Stimulated activated CD8-positive, alpha-beta memory T cell treated with anti-CD3 and anti-CD28 coated beads, Interleukin-7, amount 100 ng/mL, for 24 hours (primary cell): ENCODE measurements at regions not wholly inside any gene's neighbourhood (a gene's known extent, or its start where the extent isn't known, plus 50 kb on each side); places are given as distances from the start of the nearest gene placed in this dataset.

Experiments
- DNase-seq: peaks from one replicate; pipeline ENCODE4 v3.0.0-alpha.2; 2020; ENCODE audit warnings: low read depth

DNA sequence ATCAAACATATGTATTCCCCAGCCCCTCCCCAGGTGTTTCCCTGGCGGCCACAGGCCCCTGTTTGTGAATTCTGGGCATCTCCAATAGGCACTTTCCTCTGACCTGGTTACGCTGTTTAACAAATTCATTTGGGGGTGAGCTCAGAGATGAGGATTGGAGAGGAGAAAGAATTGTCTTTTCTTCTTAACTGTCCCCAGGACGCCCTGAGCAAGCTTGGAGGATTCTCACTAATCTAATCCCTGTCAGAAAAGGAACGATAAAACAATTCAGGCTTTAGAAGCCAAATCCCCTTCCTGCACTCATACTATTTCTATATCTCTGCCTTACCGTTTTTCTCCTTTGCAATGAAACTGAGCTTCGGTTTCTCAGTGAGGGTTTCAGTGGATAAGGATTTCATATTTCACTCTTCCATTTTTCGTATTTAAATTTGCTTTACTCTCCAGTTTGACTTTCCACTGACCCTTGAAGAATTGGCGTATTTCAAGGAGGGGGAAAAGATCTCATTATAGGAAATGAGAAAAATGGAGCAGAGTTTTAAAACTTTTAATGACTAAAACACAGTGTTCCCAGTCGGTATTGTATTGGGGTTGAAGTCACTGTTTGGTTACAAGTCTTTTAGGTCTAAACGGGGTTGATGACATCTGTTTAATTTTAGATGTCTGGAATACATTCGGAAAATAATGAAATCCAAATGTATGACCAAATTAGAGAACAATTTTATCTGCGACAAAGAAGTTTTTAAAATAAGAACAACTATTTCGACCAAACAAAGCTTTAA is 180.1 kb downstream of the MACROH2A1 start:
- DNase-seq, result no peak

DNA sequence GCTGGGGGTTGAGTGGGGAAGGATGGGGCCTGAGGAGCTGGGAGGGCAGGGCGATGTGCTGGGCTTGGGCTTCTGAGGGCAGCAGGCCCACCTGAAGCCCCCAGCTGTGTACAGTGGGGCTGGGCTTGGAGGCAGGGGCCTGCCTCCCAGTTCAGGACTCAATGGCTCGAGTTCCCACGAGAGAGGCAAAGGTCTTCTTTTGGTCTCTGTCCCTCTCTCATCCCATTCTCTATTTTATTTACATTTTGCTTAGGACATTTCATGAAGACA is 180.6 kb downstream of the MACROH2A1 start:
- DNase-seq, result no peak

DNA sequence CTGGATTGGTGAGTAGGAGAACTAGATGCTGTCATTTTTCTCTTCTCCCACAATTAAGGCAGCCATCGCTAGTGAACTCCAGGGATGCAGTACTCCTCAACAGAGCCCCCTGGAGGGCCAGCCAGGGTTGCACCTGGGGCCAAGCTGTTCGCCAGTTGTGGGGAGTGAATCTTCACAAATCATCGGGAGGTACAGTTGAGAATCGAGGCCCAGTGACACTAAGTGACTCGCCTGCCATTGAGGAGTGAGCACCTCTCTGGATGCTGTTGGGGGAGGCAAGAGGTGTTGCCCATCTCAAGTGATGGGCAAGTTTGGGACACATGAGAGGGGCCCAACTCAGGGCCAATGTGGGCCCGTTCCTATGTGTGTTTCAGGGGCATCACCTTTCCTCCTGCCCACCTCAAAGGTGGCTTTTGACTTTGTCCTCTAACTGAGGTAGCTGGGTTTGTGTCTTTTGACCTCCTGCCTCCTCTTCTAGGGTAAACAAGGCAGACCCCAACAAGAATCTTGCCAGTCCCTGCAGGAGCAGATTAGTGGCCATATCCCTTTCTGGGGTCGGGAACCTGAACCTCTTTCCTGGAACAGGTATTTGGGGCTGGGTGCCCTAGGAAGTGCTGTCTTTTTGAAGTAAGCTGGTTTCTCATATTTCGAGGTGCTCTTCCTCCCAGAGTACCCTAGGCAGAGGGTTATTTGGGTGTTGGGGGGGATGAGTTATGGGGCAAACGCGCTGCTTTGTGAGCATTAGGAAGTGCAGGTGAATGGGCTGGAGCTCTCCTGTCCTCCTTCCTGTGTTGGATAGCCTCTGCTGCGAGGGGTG is 181.2 kb downstream of the MACROH2A1 start:
- no peak for DNase-seq

DNA sequence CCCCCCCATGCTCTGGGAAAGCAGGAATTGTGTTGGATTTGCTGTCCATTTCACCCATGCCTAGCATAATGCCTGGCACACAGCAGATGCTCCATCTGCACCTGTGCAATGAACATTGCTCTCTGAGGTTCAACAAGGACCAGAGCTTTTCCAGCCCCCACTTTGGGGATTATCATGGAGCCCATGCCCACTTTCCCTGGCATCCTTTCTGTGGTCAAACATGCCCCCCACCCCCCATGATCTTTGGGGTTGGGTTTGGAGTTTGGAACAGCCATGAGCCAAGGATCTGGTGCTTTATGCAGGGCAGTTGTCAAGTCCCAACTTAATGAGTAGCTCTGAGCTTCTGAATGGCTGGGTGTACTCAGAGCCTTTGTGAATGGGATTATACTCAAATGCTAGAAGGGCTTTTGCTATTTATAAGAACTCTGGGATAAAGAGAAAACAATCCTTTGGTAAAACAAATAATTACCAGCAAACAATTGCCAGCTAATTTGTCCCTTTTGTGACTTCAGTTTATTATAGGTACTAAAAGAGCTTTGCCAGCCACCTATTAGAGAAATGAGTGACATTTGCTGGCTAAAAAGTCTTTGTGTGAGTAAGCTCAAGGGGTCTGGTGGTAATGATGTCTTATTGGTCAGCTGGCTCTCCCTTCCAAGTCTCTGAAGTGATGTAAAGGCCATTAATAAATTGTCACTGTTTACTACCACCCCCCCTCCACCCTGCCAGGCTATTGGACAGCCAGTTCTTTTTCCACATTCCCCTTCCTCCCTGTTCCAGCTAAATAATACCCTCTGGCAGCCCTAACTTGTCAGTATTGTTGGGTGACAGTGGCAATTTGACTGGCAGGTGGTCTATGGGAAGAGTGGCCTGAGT is 182.3 kb downstream of the MACROH2A1 start:
- DNase-seq, result no peak

DNA sequence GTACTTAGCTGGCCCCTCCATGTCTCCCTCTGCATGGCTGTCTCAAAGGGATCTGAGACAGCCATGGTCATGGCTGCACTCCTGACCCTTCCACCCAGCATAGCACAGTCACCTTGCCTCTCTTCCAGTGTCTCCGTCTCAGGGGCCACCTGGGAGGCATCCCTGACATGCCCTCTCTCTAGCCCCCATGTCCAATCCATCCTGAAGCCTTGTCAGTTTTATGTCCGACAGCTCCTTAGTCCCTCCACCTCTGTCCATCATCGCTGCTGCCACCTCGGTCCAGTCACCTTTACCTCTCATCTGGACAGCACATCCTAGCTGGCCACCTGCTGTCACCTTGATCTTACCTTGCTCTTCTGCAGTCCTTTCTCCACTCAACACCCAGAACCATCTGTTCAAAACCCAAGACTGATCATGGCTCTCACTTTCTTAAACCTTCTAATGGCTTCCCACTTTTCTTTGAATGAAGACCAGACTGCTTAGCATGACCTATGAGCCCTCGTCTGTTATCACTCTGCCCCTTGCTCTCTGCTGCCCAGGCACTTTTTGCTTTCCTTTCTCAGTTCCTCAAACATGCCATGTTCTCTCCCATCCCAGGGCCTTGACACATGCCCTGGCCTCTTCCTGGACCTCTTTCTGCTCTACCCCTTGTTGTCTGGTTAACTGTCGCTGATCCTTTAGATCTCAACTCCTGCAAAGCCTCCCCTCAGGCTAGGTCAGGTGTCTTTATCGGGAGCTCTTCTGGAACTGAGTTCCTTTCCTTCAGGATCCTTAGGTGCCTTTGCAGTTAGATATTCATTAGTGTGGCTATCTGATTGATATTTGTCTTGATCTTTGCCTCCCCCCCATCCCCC is 181.8 kb upstream of the PITX1 start:
- DNase-seq, result no peak

DNA sequence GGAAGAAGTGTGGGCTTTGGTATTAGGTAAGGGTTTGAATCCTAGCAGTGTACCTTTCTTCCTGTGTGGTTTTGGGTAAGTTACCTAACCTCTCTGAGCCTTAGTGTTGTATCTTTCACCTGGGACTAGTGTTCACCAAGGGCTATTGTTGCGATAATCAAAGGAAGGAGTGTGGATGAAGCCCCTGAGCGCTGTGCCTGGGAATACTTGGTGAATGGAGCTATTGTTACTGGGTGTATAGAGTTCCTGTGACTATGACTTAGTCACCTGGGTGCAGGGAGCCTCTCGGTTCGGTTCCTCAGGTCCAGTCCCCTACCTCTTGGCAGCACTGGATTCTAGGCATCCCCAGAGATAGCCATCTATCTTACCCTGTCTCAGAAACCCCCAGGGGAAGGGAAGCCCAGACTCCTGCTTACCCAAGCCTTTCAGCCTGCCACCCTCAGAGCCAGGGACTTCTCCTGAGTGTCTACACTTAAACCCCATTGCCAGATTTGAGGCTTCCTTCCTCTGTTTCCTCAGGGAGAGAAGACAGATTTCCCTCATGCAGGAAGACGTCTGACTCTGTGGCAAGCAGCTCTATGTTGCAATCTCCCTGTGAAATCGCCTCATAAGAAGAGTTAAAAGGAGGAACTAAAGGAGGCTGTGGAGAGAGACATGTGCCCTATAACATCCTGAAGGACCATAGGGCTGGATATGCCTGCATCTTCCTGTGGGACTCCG is 181.0 kb upstream of the PITX1 start:
- DNase-seq, result no peak

DNA sequence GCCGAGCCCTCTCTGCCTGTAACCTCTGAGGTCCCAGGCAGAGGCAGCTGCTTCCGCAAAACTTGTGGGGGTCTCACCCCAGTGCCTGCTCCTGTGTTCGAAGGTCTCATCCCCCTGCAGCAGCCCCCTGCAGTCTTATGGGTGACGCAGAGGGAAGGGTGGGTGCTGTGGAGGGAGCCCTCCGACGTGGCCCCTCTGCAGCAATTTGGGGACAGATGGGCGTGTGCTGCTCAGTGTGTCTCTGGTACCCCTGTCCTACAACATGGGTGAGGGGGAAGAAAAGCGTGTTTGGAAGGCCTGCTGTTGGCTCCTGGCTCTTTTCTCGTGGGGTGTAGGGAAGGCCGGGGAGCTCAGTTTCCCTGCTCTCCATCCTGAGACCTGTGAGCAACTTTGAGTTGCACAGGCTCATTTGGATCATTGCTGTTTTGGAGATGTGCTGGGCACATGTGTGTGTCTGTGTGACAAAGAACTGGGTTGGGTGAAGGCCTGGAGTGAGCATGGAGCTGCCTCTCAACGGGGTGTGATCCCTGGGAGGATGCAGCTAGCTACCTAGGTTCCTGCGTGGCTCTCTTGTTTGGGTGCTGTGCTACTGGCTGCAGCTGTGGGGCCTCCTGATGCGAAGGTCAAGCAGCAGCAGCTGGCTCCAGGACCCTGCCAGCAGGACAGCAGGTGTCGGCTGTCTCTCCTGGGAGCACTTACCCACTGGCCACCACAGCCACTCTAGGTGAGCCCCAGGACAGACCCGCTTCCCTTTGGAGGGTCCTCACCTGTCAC is 179.6 kb upstream of the PITX1 start:
- DNase-seq, result no peak

DNA sequence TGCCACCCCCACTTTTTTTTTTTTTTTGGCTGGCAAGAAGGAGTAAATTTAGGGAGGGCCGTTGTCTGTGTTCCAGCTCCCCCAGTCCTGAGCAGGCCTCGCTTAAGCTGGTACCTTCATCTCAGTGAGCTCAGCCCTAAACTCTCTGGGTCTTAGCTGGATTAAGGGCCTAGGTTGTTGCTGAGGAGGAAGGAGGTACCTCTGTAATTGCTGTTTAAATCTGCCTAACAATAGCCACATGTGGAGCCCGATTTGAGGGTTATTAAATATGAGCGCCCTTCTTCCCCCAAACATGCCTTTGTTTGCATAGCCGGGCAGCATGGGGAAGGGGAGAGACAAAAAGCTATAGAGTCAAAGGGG is 179.0 kb upstream of the PITX1 start:
- DNase-seq, result no peak

DNA sequence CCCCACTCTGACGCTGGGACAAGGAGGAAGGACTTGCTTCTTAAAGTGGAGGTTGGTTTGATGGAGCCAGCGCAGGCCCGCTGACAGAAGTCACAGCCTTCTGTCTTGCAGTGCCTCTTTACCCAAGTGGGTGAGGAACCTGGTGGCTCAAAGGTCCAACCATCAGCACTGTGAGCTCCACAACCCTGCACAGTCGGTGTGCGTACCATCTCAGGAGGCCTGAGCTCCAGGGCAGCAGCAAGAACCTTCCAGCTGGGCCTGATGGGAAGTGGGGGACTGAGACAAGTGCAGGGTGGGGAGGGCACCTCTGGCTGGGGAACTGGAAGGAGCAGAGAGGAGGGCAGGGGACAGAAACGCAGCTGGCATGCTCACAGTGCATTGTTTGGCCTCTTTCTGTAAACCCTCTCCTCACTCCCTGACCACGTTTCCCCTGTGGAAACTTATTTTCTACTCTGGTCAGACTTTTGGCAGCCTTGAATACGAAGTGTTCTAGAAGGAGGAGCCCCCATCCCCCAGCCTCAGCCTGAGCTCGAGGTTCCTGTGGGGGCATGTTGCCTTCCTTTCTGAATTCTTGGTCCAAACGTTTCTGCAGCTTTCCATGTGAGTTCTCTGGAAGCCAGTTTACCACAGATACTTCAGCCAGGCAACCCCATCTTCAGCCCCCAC is 178.5 kb upstream of the PITX1 start:
- DNase-seq, result no peak

DNA sequence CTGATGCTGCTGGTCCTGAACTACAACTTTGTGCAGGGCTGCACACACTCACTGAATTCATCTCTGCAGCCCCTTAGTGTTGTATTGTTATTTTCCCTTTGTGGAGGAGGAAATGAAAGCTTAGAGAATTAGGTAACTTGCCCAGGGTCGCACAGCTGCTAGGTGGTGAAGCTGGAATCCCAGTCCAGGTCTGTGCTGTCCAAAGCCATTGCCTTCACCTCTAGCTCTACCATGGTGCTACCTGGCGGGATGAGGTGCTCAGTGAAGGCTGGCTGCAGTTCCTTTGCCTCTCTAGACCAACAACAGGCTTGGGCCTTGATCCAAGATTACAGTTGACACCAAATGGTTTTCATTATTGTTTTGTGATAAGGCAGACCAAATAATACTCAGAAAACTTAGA is 177.8 kb upstream of the PITX1 start:
- DNase-seq, result no peak

DNA sequence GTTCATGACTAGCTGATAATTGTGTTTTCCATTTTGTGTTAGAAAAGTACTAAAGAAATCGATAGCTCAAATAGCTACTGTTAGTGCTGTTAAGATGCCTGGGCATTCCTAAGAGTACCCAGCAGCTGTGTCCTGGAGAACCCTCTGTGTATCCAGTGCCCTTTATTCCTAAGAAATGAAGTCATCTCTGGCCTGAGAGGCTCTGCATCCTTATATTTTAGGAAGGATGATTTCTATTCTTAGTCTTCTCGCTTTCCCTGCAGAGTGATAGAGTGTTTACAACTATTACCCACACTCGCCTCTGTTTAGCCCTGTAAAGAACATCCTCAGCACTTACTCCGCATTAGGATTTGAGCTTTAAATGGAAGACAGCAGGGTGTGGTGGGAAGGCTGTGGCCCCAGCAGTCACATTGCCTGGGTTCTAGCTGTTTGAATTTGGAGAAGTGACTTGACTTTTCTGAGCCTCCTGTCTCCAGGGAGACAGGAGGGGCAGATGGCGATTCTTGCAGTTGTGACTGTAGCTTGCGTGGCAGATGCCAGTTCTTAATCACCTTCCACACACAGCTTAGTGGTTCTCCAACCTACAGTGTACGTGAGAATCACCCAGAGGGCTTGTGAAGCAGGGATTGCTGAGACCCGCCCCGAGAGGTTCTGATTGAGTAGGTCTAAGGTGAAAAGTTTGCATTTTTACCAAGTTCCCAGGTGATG is 177.2 kb upstream of the PITX1 start:
- no peak for DNase-seq

DNA sequence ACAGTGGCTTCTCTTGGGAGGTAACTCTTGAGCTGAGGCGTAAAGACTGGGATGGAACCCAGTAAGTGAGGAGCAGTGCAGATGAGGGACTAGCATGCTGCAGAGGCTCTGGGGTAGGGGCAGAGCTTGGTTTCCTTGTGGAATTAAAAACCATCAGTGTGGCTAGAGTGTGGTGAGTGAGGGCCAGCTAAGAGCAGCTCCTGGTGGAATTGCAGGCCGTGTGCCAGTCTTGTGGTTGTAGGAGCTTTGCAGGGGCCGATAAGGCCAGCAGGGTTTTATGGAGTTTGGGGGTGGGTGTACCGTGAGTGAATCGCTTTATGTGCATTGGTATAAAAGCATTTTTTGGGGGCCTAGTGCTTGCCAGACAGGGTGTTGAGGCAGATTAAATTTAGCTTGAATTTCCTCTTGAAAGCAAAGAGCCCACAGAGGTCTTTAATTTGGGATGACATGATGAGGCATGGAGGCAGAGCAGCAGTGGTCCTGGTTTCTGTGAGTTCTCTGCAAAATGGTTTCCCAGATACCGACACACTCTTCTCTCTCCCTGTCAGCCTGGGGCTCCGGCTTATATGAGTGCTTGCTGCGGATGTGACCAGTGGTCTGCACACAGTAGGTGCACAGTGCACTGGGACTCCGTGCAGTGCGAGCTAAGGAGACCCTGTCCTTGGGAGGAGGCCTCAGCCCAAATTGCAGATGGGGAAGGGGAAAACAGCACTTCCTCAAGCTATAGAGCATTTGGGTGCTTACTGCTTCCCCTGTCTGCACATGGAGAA is 176.4 kb upstream of the PITX1 start:
- DNase-seq, result no peak

DNA sequence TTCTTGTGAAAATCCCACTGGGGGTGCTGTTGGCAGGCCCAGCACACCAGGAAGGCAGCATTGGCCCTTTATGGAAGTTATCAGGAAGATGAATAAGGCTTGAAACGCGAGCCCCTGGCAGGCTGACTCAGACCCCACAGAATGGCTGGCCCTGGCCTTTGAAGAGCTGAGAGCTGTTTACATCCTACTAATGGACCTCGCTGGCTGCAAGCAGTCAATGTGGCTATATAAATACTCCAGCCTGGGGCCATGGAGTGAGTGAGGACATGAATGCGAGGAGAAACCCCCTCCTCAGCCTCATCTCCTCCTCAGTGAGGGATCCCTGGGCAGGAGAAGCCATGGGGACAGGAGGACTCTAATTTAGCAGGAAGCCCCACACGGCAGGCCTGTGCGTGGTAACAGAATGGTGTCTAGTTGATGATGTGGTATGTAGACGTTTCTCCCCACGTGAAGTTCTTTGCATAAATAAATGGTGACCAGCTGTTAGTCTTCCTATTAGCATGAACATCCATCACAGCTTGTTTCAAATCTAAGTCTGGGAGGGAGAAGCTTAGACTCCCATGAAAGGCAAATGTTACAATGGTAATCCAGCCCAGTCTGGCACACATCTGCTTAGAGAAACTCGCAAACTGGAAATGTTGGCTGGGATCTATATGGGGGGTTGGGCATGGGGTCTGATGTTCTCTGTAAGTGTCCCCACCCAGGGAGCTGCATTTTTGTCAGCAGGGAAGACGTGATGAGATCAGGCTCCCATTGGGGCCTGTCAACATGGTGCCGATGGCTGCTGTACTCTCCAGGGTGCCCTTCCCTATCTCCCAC is 175.1 kb upstream of the PITX1 start:
- DNase-seq, result no peak

DNA sequence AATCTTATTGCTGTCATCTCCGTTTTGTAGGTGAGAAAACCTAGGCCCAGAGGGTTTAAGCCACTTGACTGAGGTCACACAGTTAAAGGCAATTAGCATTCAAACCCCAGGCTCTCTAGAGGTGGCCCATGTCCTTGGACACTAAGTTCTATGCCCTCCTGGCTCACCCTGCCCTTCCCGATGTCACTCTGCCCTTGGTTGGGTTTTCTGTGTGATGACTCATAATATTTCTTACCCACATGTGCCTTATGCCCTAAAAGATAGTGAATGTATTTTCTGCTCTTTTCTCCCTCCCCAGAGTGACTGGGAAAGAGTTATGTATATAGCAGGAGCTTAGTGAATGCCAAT is 174.5 kb upstream of the PITX1 start:
- DNase-seq, result no peak

DNA sequence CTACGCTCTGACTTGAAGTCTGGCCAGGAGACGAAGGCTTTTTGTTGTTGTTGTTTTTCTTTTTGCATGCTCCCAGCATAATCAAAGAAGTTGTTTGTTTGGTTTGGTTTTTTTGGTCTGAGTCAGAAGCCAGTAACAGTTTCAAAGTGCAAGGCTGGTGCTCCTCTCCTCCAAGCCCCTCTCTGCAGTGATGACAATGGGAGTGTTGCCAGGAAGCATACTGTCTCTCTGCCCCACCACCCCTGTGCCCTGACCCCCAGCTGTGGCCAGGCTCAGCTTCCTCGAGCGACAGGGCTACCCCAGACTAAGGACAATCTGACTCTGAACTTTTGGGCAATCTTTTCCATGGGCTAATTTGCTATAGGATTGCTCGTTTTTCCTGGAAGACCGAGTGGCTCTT is 173.8 kb upstream of the PITX1 start:
- DNase-seq, result no peak

DNA sequence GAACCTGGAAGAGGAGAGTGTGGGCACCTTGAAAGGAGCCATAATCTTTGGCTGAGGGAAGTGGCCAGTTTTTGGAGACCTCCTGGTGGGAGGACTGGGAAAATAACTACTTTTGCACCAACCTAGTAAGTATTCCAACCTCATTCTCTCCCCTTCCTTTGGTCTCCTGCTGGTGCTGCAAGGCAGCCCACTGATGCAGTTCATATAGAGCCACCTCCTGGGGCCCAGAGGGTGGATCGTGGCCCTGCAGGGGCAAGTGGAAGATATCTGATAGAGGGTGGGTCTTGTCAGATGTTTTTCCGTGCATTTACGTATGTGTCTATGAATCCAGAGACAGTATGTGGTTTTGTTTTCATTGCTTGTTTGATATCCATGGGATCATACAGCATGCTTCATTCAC is 172.8 kb upstream of the PITX1 start:
- DNase-seq, result no peak

DNA sequence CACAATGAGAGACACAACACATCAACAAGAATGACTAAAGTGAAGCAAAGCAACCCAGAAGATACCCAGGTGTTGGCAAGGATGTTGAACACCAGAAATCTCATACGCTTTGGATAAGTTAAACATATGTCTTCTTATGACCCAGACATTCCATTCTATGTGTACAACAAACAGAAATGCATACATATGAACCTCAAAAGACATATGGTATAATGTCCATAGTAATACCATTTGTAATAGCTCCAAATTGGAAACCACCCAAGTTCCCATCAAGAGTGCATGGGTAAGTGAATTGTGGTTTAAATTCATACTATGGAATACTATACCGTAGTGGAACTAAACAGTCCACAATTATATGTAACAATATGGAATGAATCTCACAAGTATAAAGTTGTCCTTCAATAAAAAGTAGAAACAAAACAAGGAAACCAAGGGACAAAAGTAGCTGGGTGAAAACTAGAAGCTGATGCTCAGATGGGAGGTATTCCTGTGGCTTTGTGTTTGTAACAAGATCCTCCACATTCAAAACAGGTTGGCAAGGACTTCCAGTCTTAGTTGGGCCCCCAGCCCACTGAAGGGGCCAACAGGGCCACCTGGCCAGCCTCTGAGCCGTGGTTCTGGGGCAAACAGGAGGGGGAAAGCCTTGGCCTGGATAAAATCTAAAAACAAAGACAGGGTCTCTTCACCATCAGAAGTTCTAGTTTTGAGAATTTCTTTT is 171.8 kb upstream of the PITX1 start:
- DNase-seq, result no peak
